ENCODE measurements at regions not wholly inside any gene's neighbourhood (a gene's known extent, or its start where the extent isn't known, plus 50 kb on each side); places are given as distances from the start of the nearest gene placed in this dataset.

GRCh38 chr12:75707983-75708382 is 196.6 kb upstream of the KRR1 start:
- TF ChIP-seq CTCF (IDR thresholded peaks at IDR 0.05), result no peak
- POLR2A ChIA-PET, result no interaction called here
- DNase-seq (no peak), ATAC-seq (no peak)
- peaks cover 10% of the 10 kb centered on the region for H3K4me1 Mint-ChIP-seq (ENCODE audit: low read depth)
- no peaks in the 10 kb centered on the region for H3K9me3 Mint-ChIP-seq
- CTCF ChIA-PET, result no interaction called here
- H3K27me3 Mint-ChIP-seq, result peaks cover 2% of the 10 kb centered on the region
- no peak overlapping the region for H3K27ac Mint-ChIP-seq
- no peak overlapping the region for H3K4me3 Mint-ChIP-seq
- no peaks in the 10 kb centered on the region for H3K36me3 Mint-ChIP-seq (ENCODE audit: low read depth)
- intact Hi-C loops (cut with micrococcal nuclease), result no loop called here

- ChIA-PET POLR2A (no interaction called here), CTCF (no interaction called here)
- peaks cover 2% of the 10 kb centered on the region for H3K27me3 Mint-ChIP-seq
- no peak overlapping the region for H3K4me3 Mint-ChIP-seq
- ATAC-seq (no peak), DNase-seq (no peak)
- H3K27ac Mint-ChIP-seq, result no peak overlapping the region
- no peaks in the 10 kb centered on the region for H3K9me3 Mint-ChIP-seq
- TF ChIP-seq CTCF (IDR thresholded peaks at IDR 0.05), result no peak
- peaks cover 5% of the 10 kb centered on the region for H3K4me1 Mint-ChIP-seq (ENCODE audit: low read depth)
- no peaks in the 10 kb centered on the region for H3K36me3 Mint-ChIP-seq (ENCODE audit: low read depth)
- intact Hi-C loops (cut with micrococcal nuclease), result no loop called here
Observed at GRCh38 chr12:75706786-75707605, 195.6 kb upstream of the KRR1 start.

GRCh38 chr12:75705749-75706711 is 194.6 kb upstream of the KRR1 start:
- peaks cover 2% of the 10 kb centered on the region for H3K27me3 Mint-ChIP-seq
- ChIA-PET POLR2A (no interaction called here), CTCF (no interaction called here)
- intact Hi-C loops (cut with micrococcal nuclease), result no loop called here
- H3K4me1 Mint-ChIP-seq (ENCODE audit: low read depth), result peaks cover 8% of the 10 kb centered on the region
- DNase-seq (no peak), ATAC-seq (no peak)
- no peak for TF ChIP-seq CTCF (IDR thresholded peaks at IDR 0.05)
- no peak overlapping the region for H3K4me3 Mint-ChIP-seq
- H3K9me3 Mint-ChIP-seq, result no peaks in the 10 kb centered on the region
- no peaks in the 10 kb centered on the region for H3K36me3 Mint-ChIP-seq (ENCODE audit: low read depth)
- no peak overlapping the region for H3K27ac Mint-ChIP-seq

- H3K27me3 Mint-ChIP-seq, result peaks cover 2% of the 10 kb centered on the region
- intact Hi-C loops (cut with micrococcal nuclease), result no loop called here
- ATAC-seq (no peak), DNase-seq (no peak)
- H3K36me3 Mint-ChIP-seq (ENCODE audit: low read depth), result no peaks in the 10 kb centered on the region
- ChIA-PET POLR2A (no interaction called here), CTCF (no interaction called here)
- H3K4me1 Mint-ChIP-seq (ENCODE audit: low read depth), result peaks cover 8% of the 10 kb centered on the region
- H3K9me3 Mint-ChIP-seq, result no peaks in the 10 kb centered on the region
- H3K4me3 Mint-ChIP-seq, result no peak overlapping the region
- H3K27ac Mint-ChIP-seq, result no peak overlapping the region
- no peak for TF ChIP-seq CTCF (IDR thresholded peaks at IDR 0.05)
Observed at GRCh38 chr12:75704664-75705063, 193.3 kb upstream of the KRR1 start.

- Mint-ChIP-seq H3K9me3 (no peaks in the 10 kb centered on the region), H3K27ac (no peak overlapping the region), H3K36me3 (ENCODE audit: low read depth) (no peaks in the 10 kb centered on the region), H3K4me3 (no peak overlapping the region), H3K4me1 (ENCODE audit: low read depth) (peaks cover 8% of the 10 kb centered on the region), H3K27me3 (peaks cover 2% of the 10 kb centered on the region)
- POLR2A ChIA-PET, result no interaction called here
- DNase-seq (no peak), ATAC-seq (no peak)
- intact Hi-C loops (cut with micrococcal nuclease), result no loop called here
- no peak for TF ChIP-seq CTCF (IDR thresholded peaks at IDR 0.05)
- CTCF ChIA-PET, result no interaction called here
Observed at GRCh38 chr12:75704208-75704607, 192.8 kb upstream of the KRR1 start.

All from activated CD8-positive, alpha-beta T cell treated with anti-CD3 and anti-CD28 coated beads for 36 hours (primary cell).